Hepatocyte (in vitro differentiated cells): ENCODE measurements at regions not wholly inside any gene's neighbourhood (a gene's known extent, or its start where the extent isn't known, plus 50 kb on each side); places are given as distances from the start of the nearest gene placed in this dataset.

ENCODE experiments used
- DNase-seq: peaks from one replicate; pipeline ENCODE4 v3.0.0-alpha.2; 2016; ENCODE audit warnings: low spot score
- H2AFZ ChIP-seq: fragments of 200-600 bp; sonication (generic); 2 replicates; pipeline ENCODE4 v1.6.0; 2016; ENCODE audit warnings: antibody characterized with exemption, mild to moderate bottlenecking
- H3K27ac ChIP-seq: fragments of 200-600 bp; sonication (generic); 2 replicates; pipeline ENCODE4 v1.5.1; 2016; ENCODE audit warnings: mild to moderate bottlenecking
- H3K27me3 ChIP-seq: fragments of 200-600 bp; sonication (generic); 2 replicates; pipeline ENCODE4 v1.6.1; 2016
- H3K36me3 ChIP-seq: fragments of 200-600 bp; sonication (generic); replicated peaks from 2 replicates; pipeline ENCODE4 v1.5.1; 2016; ENCODE audit warnings: low read depth; ENCODE audit not compliant: insufficient read depth
- H3K4me1 ChIP-seq: fragments of 200-600 bp; sonication (generic); 2 replicates; pipeline ENCODE4 v1.5.1; 2016; ENCODE audit warnings: mild to moderate bottlenecking, moderate library complexity; ENCODE audit not compliant: insufficient read depth
- H3K4me2 ChIP-seq: fragments of 200-600 bp; sonication (generic); 2 replicates; pipeline ENCODE4 v1.6.0; 2016
- H3K4me3 ChIP-seq: fragments of 200-600 bp; sonication (generic); 2 replicates; pipeline ENCODE4 v1.5.1; 2016; ENCODE audit warnings: mild to moderate bottlenecking
- H3K79me2 ChIP-seq: fragments of 200-600 bp; sonication (generic); 2 replicates; pipeline ENCODE4 v1.6.0; 2017; ENCODE audit warnings: mild to moderate bottlenecking
- H3K9me2 ChIP-seq: fragments of 200-600 bp; sonication (generic); replicated peaks from 2 replicates; pipeline ENCODE4 v1.6.0; 2017; ENCODE audit warnings: mild to moderate bottlenecking; ENCODE audit not compliant: insufficient read depth
- H3K9me3 ChIP-seq: fragments of 200-600 bp; sonication (generic); 2 replicates; pipeline ENCODE4 v1.5.1; 2016; ENCODE audit warnings: low read depth, mild to moderate bottlenecking
- H4K20me1 ChIP-seq: fragments of 200-600 bp; sonication (generic); 2 replicates; pipeline ENCODE4 v1.6.0; 2016; ENCODE audit warnings: mild to moderate bottlenecking; ENCODE audit not compliant: insufficient read depth, poor library complexity, severe bottlenecking
- CTCF ChIP-seq: fragments of 200-600 bp; sonication (generic); IDR thresholded peaks from 2 replicates; pipeline ENCODE4 v1.5.1; 2016; ENCODE audit warnings: antibody characterized with exemption, mild to moderate bottlenecking; ENCODE audit not compliant: poor library complexity
- EZH2 ChIP-seq: fragments of 200-600 bp; sonication (generic); IDR thresholded peaks from 2 replicates; pipeline ENCODE4 v1.6.1; 2016; ENCODE audit warnings: antibody characterized with exemption, mild to moderate bottlenecking, borderline replicate concordance
- EZH2phosphoT487 ChIP-seq: fragments of 200-600 bp; sonication (generic); IDR thresholded peaks from one replicate; pipeline ENCODE4 v1.6.1; 2018; ENCODE audit warnings: antibody characterized with exemption, mild to moderate bottlenecking, low read depth, moderate library complexity; ENCODE audit not compliant: unreplicated experiment, severe bottlenecking
- WGBS: methylation state at CpG from one replicate; pipeline ENCODE4 v1.1.6; 2016; ENCODE audit warnings: low lambda C conversion rate; ENCODE audit errors: missing lambda C conversion rate; 5-methylcytosine and 5-hydroxymethylcytosine counted together

- no peaks in the 10 kb centered on the region for H3K9me3 ChIP-seq
- no peaks in the 10 kb centered on the region for H3K4me1 ChIP-seq
- no peak overlapping the region for H3K4me2 ChIP-seq
- H3K36me3 ChIP-seq, result no peaks in the 10 kb centered on the region
- H3K27me3 ChIP-seq, result no peaks in the 10 kb centered on the region
- TF ChIP-seq CTCF (no peak), EZH2phosphoT487 (no peak), EZH2 (no peak)
- 84% methylated on average over 2 of the region's 2 CpGs for WGBS
- no peak overlapping the region for H2AFZ ChIP-seq
- no peak overlapping the region for H3K27ac ChIP-seq
- no peak overlapping the region for H3K4me3 ChIP-seq
- no peaks in the 10 kb centered on the region for H3K79me2 ChIP-seq
- H4K20me1 ChIP-seq, result no peaks in the 10 kb centered on the region
- no peaks in the 10 kb centered on the region for H3K9me2 ChIP-seq
- no peak for DNase-seq
These were observed 929.7 kb upstream of the SEMA6A start for GRCh38 chr5:117504305-117504704.

GRCh38 chr5:117497601-117498000 lies 923.0 kb upstream of the SEMA6A start:
- Histone ChIP-seq H3K36me3 (no peaks in the 10 kb centered on the region), H3K79me2 (no peaks in the 10 kb centered on the region), H2AFZ (no peak overlapping the region), H3K4me3 (no peak overlapping the region), H3K4me2 (no peak overlapping the region), H3K4me1 (no peaks in the 10 kb centered on the region), H3K9me2 (no peaks in the 10 kb centered on the region), H3K27ac (no peak overlapping the region), H4K20me1 (no peaks in the 10 kb centered on the region), H3K9me3 (no peaks in the 10 kb centered on the region), H3K27me3 (no peaks in the 10 kb centered on the region)
- TF ChIP-seq CTCF, result no peak
- TF ChIP-seq EZH2, result no peak
- TF ChIP-seq EZH2phosphoT487, result no peak
- 42% methylated on average over 3 of the region's 3 CpGs for WGBS
- DNase-seq, result no peak

- Histone ChIP-seq H3K9me3 (no peaks in the 10 kb centered on the region), H3K4me3 (no peak overlapping the region), H3K4me2 (no peak overlapping the region), H3K27ac (no peak overlapping the region), H4K20me1 (no peaks in the 10 kb centered on the region), H3K9me2 (no peaks in the 10 kb centered on the region), H3K79me2 (no peaks in the 10 kb centered on the region), H2AFZ (no peak overlapping the region), H3K4me1 (no peaks in the 10 kb centered on the region), H3K27me3 (no peaks in the 10 kb centered on the region), H3K36me3 (no peaks in the 10 kb centered on the region)
- 83% methylated on average over 1 of the region's 1 CpG for WGBS
- TF ChIP-seq CTCF (no peak), EZH2phosphoT487 (no peak), EZH2 (no peak)
- DNase-seq, result no peak
These were observed 922.2 kb upstream of the SEMA6A start for GRCh38 chr5:117496801-117497200.

- no peaks in the 10 kb centered on the region for H3K36me3 ChIP-seq
- no peaks in the 10 kb centered on the region for H4K20me1 ChIP-seq
- TF ChIP-seq EZH2 (no peak), CTCF (no peak), EZH2phosphoT487 (no peak)
- no peak overlapping the region for H2AFZ ChIP-seq
- H3K4me2 ChIP-seq, result no peak overlapping the region
- H3K27me3 ChIP-seq, result no peaks in the 10 kb centered on the region
- H3K4me1 ChIP-seq, result no peaks in the 10 kb centered on the region
- no peaks in the 10 kb centered on the region for H3K9me3 ChIP-seq
- WGBS, result 92% methylated on average over 2 of the region's 2 CpGs
- no peaks in the 10 kb centered on the region for H3K9me2 ChIP-seq
- H3K79me2 ChIP-seq, result no peaks in the 10 kb centered on the region
- H3K4me3 ChIP-seq, result no peak overlapping the region
- DNase-seq, result no peak
- no peak overlapping the region for H3K27ac ChIP-seq
These were observed 919.6 kb upstream of the SEMA6A start for GRCh38 chr5:117494188-117494587.
